ENCODE measurements at regions not wholly inside any gene's neighbourhood (a gene's known extent, or its start where the extent isn't known, plus 50 kb on each side); places are given as distances from the start of the nearest gene placed in this dataset.
"Not testable (repeated sequence)": the region's sequence is repeated elsewhere in the genome, so short reads cannot be mapped to it uniquely, and the experiment has no call there.

- no peak for DNase-seq (ENCODE audit: low spot score in 2 of 2)
- Mint-ChIP-seq H3K9me3 (no peaks in the 10 kb centered on the region), H3K36me3 (no peaks in the 10 kb centered on the region), H3K4me1 (peaks cover 9% of the 10 kb centered on the region), H3K27ac (no peak overlapping the region), H3K4me3 (no peak overlapping the region)
- peak; percentile 85 for ATAC-seq
Measured at GRCh38 chr3:43236008-43236407, 50.3 kb upstream of the SNRK start.

DNA sequence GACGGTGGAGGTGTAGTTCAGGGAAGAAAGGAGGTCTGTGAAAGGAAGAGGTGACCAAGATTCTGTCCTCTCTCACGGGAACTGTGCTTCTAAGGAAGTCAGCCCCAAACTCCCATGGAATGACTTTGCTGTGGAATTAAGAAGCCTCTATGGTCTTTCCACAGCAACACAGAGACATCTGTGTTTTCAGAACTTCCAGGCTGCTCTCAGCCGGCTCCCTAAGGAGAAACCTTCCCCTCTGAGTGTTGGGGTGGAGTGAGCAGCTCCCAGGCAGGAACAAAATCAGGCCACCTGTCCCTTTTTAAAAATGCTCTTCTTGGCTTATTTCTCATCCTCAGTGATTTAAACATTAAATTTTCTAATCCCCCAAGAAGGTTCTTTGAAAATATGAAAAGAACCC, 53.3 kb upstream of the SNRK start:
- no peak for ATAC-seq
- no peak for DNase-seq (ENCODE audit: low spot score in 2 of 2)
- H3K27ac Mint-ChIP-seq, result peak overlapping the region; percentile 15
- peaks cover 2% of the 10 kb centered on the region for H3K9me3 Mint-ChIP-seq
- no peaks in the 10 kb centered on the region for H3K36me3 Mint-ChIP-seq
- H3K4me3 Mint-ChIP-seq, result no peak overlapping the region
- H3K4me1 Mint-ChIP-seq, result peaks cover 9% of the 10 kb centered on the region

DNA sequence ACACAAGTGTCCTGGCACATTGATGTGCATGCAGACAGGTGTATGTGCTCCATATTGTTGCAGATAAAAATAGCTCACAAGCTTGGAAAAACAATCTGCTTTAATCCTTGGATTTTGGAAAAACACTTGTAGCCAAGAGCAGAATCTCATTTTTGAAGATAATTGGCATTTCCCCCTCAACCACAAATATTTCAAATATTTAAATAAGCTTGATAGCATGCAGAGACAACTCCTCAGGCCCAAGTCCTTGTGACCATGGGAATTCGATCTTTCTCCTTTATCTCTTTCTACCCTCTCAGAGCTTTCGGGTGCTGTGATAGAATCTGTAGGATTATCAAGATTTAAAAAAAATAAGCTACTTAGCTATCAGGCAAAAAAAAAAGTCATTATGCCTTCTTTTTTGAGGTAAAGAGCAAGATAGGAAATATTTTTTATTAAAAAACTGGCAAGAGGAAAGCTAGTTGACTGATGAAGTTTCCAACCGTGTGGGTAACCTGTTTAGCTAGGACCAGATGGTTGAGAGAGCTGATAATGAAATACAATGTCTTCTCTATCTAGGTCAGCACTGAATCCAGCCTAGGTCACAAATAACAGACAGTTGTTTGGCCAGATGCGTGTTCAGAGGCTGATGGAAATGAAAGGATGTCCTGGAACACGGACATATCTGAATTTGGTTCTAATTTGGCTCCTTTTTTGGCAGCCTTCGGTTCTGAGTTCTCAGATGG, 54.9 kb upstream of the SNRK start:
- Mint-ChIP-seq H3K9me3 (peaks cover 8% of the 10 kb centered on the region), H3K4me1 (peaks cover 9% of the 10 kb centered on the region), H3K27ac (no peak overlapping the region), H3K36me3 (no peaks in the 10 kb centered on the region), H3K4me3 (no peak overlapping the region)
- DNase-seq (ENCODE audit: low spot score in 2 of 2) (no peak), ATAC-seq (no peak)

GRCh38 chr3:43229865-43230264, 56.5 kb upstream of the SNRK start:
- H3K9me3 Mint-ChIP-seq; H3K36me3 Mint-ChIP-seq; DNase-seq (ENCODE audit: low spot score in 2 of 2); ATAC-seq; H3K27ac Mint-ChIP-seq; H3K4me3 Mint-ChIP-seq: not testable (repeated sequence)
- H3K4me1 Mint-ChIP-seq, result peaks cover 21% of the 10 kb centered on the region

DNA sequence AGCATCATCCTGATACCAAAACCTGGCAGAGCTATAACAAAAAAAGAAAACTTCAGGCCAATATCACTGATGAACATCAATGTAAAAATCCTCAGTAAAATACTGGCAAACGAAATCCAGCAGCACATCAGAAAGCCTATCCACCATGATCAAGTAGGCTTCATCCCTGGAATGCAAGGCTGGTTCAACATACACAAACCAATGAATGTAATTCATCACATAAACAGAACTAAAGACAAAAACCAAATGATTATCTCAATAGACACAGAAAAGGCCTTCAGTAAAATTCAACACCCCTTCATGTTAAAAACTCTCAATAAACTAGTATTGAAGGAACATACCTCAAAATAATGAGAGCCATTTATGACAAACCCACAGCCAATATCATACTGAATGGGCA, 58.7 kb upstream of the SNRK start:
- not testable (repeated sequence) for H3K9me3 Mint-ChIP-seq; H3K36me3 Mint-ChIP-seq; H3K27ac Mint-ChIP-seq; H3K4me3 Mint-ChIP-seq; DNase-seq (ENCODE audit: low spot score in 2 of 2); ATAC-seq
- H3K4me1 Mint-ChIP-seq, result peaks cover 22% of the 10 kb centered on the region

DNA sequence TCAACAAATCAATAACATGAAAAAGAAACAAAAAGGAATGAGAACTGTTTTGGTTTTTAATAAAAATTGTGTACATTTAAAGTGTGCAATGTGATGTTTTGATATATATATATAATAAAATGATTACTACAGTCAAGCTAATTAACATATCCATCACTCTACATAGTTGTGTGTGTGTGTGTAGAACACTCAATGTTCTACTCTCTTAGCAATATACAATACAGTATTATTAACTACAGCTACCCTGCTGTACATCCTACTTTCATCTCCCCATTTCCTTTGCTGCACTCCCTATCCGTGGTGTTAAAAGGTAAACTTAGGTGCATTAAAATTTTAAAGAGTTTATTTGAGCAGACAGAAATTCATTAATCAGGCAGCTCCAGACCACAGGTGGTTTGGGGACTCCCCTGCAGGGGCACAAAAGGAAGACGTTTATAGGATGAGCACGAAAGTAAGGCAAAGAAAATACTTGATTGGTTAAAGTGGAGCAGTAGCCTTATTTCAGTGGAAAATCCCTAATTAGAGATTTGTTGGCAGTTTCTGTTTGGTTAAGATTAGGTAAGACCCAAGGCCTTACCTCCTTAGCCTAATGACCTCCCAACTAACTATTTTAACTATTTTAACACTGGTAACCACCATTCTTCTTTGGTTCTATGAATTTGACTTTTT, 61.8 kb upstream of the SNRK start:
- Mint-ChIP-seq H3K27ac (no peak overlapping the region), H3K36me3 (no peaks in the 10 kb centered on the region), H3K4me1 (peaks cover 29% of the 10 kb centered on the region), H3K9me3 (peaks cover 8% of the 10 kb centered on the region), H3K4me3 (no peak overlapping the region)
- ATAC-seq (no peak), DNase-seq (ENCODE audit: low spot score in 2 of 2) (no peak)

GRCh38 chr3:43223670-43224364, 62.5 kb upstream of the SNRK start:
- no peaks in the 10 kb centered on the region for H3K36me3 Mint-ChIP-seq
- DNase-seq (ENCODE audit: low spot score in 2 of 2) (no peak), ATAC-seq (no peak)
- H3K9me3 Mint-ChIP-seq, result peaks cover 8% of the 10 kb centered on the region
- peaks cover 29% of the 10 kb centered on the region for H3K4me1 Mint-ChIP-seq
- no peak overlapping the region for H3K27ac Mint-ChIP-seq
- no peak overlapping the region for H3K4me3 Mint-ChIP-seq

DNA sequence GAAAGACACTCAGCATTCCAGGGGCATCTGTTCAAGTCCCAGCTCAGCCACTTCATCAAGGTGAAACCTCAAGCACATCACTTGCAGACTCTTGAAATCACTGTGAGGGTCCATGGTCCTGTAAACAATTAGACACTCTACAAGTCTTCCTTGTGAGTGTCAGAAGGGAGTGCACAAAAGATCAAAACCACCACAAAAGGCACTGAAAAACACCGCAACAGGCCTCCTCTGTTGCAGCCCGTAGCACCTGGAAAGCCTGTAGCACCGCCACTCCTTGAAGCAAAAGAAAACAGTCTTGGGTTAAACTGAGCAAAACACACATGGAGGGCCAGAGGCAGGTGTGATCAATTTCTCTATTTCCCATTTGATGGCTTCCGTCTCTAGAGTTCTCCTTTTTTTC, 63.8 kb upstream of the SNRK start:
- no peaks in the 10 kb centered on the region for H3K36me3 Mint-ChIP-seq
- DNase-seq (ENCODE audit: low spot score in 2 of 2), result no peak
- no peak for ATAC-seq
- H3K9me3 Mint-ChIP-seq, result peaks cover 1% of the 10 kb centered on the region
- peaks cover 29% of the 10 kb centered on the region for H3K4me1 Mint-ChIP-seq
- no peak overlapping the region for H3K4me3 Mint-ChIP-seq
- no peak overlapping the region for H3K27ac Mint-ChIP-seq

GRCh38 chr3:43221076-43221475, 65.3 kb upstream of the SNRK start:
- no peak for ATAC-seq

DNA sequence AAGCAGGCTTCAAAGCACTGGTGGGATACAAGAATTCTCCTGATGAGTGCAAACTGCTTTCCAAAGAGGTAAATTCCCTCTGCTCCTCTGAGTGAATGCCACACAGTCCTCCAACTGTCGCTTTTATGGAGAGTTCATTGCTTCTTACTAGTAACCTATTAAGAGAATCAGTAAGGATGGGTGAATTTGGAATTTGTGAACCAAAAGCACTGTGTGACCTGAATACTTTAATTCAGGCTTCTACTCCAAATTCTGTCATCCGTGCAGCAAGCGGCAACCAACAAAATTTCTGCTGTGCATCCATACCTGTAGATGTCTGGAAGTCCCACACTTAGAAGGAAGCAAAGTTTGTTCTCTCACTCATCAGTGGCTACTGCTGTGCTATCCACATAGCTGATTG, 66.7 kb upstream of the SNRK start:
- H3K36me3 Mint-ChIP-seq, result no peaks in the 10 kb centered on the region
- peaks cover 24% of the 10 kb centered on the region for H3K4me1 Mint-ChIP-seq

More at GRCh38 chr3:43221076-43221475, 65.3 kb upstream of the SNRK start:
- Mint-ChIP-seq H3K36me3 (no peaks in the 10 kb centered on the region), H3K4me1 (peaks cover 35% of the 10 kb centered on the region), H3K4me3 (no peak overlapping the region), H3K27ac (no peak overlapping the region), H3K9me3 (no peaks in the 10 kb centered on the region)
- DNase-seq (ENCODE audit: low spot score in 2 of 2), result no peak

DNA sequence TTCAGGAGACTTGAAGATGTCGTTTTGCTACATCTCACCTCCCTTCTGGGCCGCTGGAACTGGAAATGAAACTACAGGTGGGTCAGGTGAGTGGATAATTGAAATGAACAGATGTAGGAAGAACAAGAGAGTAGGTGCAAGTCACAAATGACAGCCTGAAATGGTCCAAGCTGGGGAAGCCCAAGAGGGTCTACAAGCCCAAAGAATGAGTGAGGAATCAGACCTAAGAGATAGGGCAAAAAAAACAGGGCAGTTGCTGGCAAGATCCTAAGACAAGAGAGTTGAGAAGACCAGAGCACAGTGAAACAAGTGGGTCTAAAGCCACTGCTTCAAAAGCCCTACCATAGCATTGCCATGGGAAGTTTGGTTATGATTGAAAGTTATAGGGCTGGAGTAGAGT, 67.4 kb upstream of the SNRK start:
- H3K9me3 Mint-ChIP-seq, result no peaks in the 10 kb centered on the region
- H3K36me3 Mint-ChIP-seq, result no peaks in the 10 kb centered on the region
- DNase-seq (ENCODE audit: low spot score in 2 of 2), result no peak
- no peak overlapping the region for H3K27ac Mint-ChIP-seq
- ATAC-seq, result no peak
- peaks cover 18% of the 10 kb centered on the region for H3K4me1 Mint-ChIP-seq
- no peak overlapping the region for H3K4me3 Mint-ChIP-seq

More for the DNA sequence above, 66.7 kb upstream of the SNRK start:
- Mint-ChIP-seq H3K27ac (no peak overlapping the region), H3K4me3 (no peak overlapping the region), H3K9me3 (no peaks in the 10 kb centered on the region)
- ATAC-seq (no peak), DNase-seq (ENCODE audit: low spot score in 2 of 2) (no peak)

- Mint-ChIP-seq H3K4me3 (no peak overlapping the region), H3K27ac (no peak overlapping the region)
- no peak for ATAC-seq
Measured at GRCh38 chr3:43218156-43218555, 68.2 kb upstream of the SNRK start.

DNA sequence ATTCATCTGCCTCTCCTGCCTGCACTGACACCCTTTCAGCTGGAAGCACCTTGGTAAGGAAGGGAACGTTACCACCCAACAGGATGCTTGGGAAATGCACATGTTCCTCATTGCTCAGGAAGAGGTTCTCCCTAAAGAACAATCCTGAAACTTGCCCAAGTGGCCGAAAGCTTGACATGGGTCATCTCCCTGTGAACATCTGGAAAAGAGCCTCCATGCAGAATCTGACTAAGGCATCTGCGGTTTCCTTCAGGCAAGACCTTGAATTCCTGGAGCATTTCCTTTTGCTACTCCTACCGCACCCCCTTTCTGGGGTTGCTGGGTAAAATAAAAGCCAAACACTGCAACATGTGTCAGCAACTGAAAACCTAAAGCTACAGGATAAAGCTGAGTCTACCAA, 68.7 kb upstream of the SNRK start:
- Mint-ChIP-seq H3K36me3 (no peaks in the 10 kb centered on the region), H3K4me3 (no peak overlapping the region), H3K9me3 (no peaks in the 10 kb centered on the region), H3K27ac (no peak overlapping the region), H3K4me1 (peaks cover 17% of the 10 kb centered on the region)
- no peak for ATAC-seq
- DNase-seq (ENCODE audit: low spot score in 2 of 2), result no peak

More at GRCh38 chr3:43218156-43218555, 68.2 kb upstream of the SNRK start:
- Mint-ChIP-seq H3K4me1 (peaks cover 17% of the 10 kb centered on the region), H3K36me3 (no peaks in the 10 kb centered on the region), H3K9me3 (no peaks in the 10 kb centered on the region)
- no peak for DNase-seq (ENCODE audit: low spot score in 2 of 2)

GRCh38 chr3:43217206-43217605, 69.1 kb upstream of the SNRK start:
- no peak for ATAC-seq
- DNase-seq (ENCODE audit: low spot score in 2 of 2), result no peak
- Mint-ChIP-seq H3K36me3 (no peaks in the 10 kb centered on the region), H3K27ac (no peak overlapping the region), H3K9me3 (no peaks in the 10 kb centered on the region), H3K4me3 (no peak overlapping the region), H3K4me1 (peaks cover 17% of the 10 kb centered on the region)

GRCh38 chr3:43215663-43216275, 70.6 kb upstream of the SNRK start:
- ATAC-seq (no peak), DNase-seq (ENCODE audit: low spot score in 2 of 2) (no peak)
- Mint-ChIP-seq H3K36me3 (no peaks in the 10 kb centered on the region), H3K4me3 (no peak overlapping the region), H3K4me1 (peaks cover 13% of the 10 kb centered on the region), H3K9me3 (no peaks in the 10 kb centered on the region), H3K27ac (no peak overlapping the region)

Measured in stimulated activated effector memory CD8-positive, alpha-beta T cell treated with anti-CD3 and anti-CD28 coated beads, Interleukin-12 subunit alpha, Interleukin-12 subunit beta, amount 100 ng/mL, for 72 hours (primary cell).